ENCODE measurements at regions not wholly inside any gene's neighbourhood (a gene's known extent, or its start where the extent isn't known, plus 50 kb on each side); places are given as distances from the start of the nearest gene placed in this dataset.

DNA sequence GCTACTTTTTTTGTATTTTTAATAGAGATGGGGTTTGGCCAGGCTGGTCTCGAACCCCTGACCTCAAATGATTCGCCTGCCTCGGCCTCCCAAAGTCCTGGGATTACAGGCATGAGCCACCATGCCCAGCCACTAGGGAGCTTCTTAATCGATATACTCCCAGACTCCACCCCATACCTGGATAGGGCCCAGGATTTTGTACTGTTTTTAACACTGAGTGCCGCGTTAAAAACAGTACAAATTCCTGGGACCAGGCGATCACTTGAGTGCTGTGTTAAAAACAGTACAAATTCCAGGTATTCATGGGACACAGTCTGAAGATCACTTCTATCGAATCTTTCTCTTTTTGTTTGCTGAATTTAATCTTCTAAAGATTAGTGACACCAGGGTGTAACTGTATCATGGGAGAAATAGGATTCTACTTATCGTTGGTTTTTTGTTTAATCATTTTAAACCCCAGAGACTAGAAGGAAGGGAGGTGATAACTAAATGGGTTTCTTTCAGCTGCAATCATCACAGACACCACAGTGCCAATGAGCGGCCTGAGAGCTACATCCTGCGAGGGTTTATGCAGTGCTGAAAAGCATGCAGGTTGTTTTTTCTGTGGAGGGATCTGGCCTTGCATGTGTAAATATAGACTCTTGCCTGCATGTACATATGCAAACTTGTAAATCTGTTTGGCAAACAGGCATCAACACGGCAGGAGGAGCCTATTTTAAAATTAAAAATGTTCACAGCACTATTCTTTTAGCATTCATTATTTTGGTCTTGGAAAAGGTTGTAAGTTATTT, 303.8 kb upstream of the WWC1 start:
- WGBS, 2 experiments = 89% methylated on average over 11 to 12 of the region's 12 CpGs
- Histone ChIP-seq H3K36me3 (ENCODE audit: control insufficient read depth, insufficient read depth, low read length) (no peaks in the 10 kb centered on the region), H3K4me3 (ENCODE audit: insufficient read depth, low read depth, low read length) (no peak overlapping the region), H3K27me3 (ENCODE audit: control insufficient read depth, insufficient read depth, low read length, poor library complexity, severe bottlenecking) (no peaks in the 10 kb centered on the region), H3K27ac (ENCODE audit: insufficient read depth, low read depth, low read length, poor library complexity, severe bottlenecking) (no peak overlapping the region), H3K9me3 (ENCODE audit: control insufficient read depth, low read length) (no peaks in the 10 kb centered on the region), H3K4me1 (ENCODE audit: control insufficient read depth, insufficient read depth, low read length) (peaks cover 5% of the 10 kb centered on the region)

- H3K4me1 ChIP-seq (ENCODE audit: control insufficient read depth, insufficient read depth, low read length) = no peaks in the 10 kb centered on the region
- peaks cover 4% of the 10 kb centered on the region for H3K36me3 ChIP-seq (ENCODE audit: control insufficient read depth, insufficient read depth, low read length)
- no peaks in the 10 kb centered on the region for H3K27me3 ChIP-seq (ENCODE audit: control insufficient read depth, insufficient read depth, low read length, poor library complexity, severe bottlenecking)
- 94 to 96% methylated on average over 11 of the region's 11 CpGs for WGBS, 2 experiments
- H3K4me3 ChIP-seq (ENCODE audit: insufficient read depth, low read depth, low read length) = no peak overlapping the region
- H3K9me3 ChIP-seq (ENCODE audit: control insufficient read depth, low read length) = no peaks in the 10 kb centered on the region
- no peak overlapping the region for H3K27ac ChIP-seq (ENCODE audit: insufficient read depth, low read depth, low read length, poor library complexity, severe bottlenecking)
Observed at GRCh38 chr5:167992868-167993267, 298.6 kb upstream of the WWC1 start.

GRCh38 chr5:167993771-167994170, 297.7 kb upstream of the WWC1 start:
- H3K27me3 ChIP-seq (ENCODE audit: control insufficient read depth, insufficient read depth, low read length, poor library complexity, severe bottlenecking) = no peaks in the 10 kb centered on the region
- no peak overlapping the region for H3K27ac ChIP-seq (ENCODE audit: insufficient read depth, low read depth, low read length, poor library complexity, severe bottlenecking)
- H3K9me3 ChIP-seq (ENCODE audit: control insufficient read depth, low read length) = no peaks in the 10 kb centered on the region
- WGBS, 2 experiments = 86 to 87% methylated on average over 3 of the region's 3 CpGs
- no peaks in the 10 kb centered on the region for H3K4me1 ChIP-seq (ENCODE audit: control insufficient read depth, insufficient read depth, low read length)
- peaks cover 4% of the 10 kb centered on the region for H3K36me3 ChIP-seq (ENCODE audit: control insufficient read depth, insufficient read depth, low read length)
- no peak overlapping the region for H3K4me3 ChIP-seq (ENCODE audit: insufficient read depth, low read depth, low read length)

- no peak overlapping the region for H3K4me3 ChIP-seq (ENCODE audit: insufficient read depth, low read depth, low read length)
- 94 to 95% methylated on average over 11 of the region's 11 CpGs for WGBS, 2 experiments
- H3K9me3 ChIP-seq (ENCODE audit: control insufficient read depth, low read length) = no peaks in the 10 kb centered on the region
Observed at GRCh38 chr5:167995844-167996425, 295.5 kb upstream of the WWC1 start.

GRCh38 chr5:167998148-167998767, 293.2 kb upstream of the WWC1 start:
- Histone ChIP-seq H3K36me3 (ENCODE audit: control insufficient read depth, insufficient read depth, low read length) (peaks cover 4% of the 10 kb centered on the region), H3K27me3 (ENCODE audit: control insufficient read depth, insufficient read depth, low read length, poor library complexity, severe bottlenecking) (no peaks in the 10 kb centered on the region), H3K4me1 (ENCODE audit: control insufficient read depth, insufficient read depth, low read length) (no peaks in the 10 kb centered on the region), H3K4me3 (ENCODE audit: insufficient read depth, low read depth, low read length) (no peak overlapping the region), H3K27ac (ENCODE audit: insufficient read depth, low read depth, low read length, poor library complexity, severe bottlenecking) (no peak overlapping the region), H3K9me3 (ENCODE audit: control insufficient read depth, low read length) (no peaks in the 10 kb centered on the region)
- 91 to 92% methylated on average over 5 to 6 of the region's 6 CpGs for WGBS, 2 experiments

More at GRCh38 chr5:167995844-167996425, 295.5 kb upstream of the WWC1 start:
- Histone ChIP-seq H3K27me3 (ENCODE audit: control insufficient read depth, insufficient read depth, low read length, poor library complexity, severe bottlenecking) (no peaks in the 10 kb centered on the region), H3K27ac (ENCODE audit: insufficient read depth, low read depth, low read length, poor library complexity, severe bottlenecking) (no peak overlapping the region), H3K4me1 (ENCODE audit: control insufficient read depth, insufficient read depth, low read length) (no peaks in the 10 kb centered on the region), H3K36me3 (ENCODE audit: control insufficient read depth, insufficient read depth, low read length) (peaks cover 4% of the 10 kb centered on the region)

DNA sequence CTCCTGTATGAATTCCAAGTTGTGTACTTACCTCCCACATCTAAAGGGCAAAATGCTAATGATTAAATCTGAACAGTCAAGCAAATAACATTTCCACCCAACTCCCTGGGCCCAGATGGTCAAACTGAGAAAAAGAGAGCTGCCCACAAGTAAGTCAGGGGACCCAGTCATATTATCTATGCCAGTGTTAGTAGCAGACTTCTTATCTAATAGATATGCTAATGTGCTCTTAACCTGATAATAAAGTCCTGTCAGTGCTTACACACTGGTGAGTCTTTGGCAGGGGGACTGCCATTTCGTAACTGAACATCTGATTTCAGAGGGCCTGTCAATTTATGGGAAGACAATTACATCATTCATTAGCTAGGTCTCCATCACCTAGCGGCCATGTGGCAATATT, 292.3 kb upstream of the WWC1 start:
- Histone ChIP-seq H3K27ac (ENCODE audit: insufficient read depth, low read depth, low read length, poor library complexity, severe bottlenecking) (no peak overlapping the region), H3K27me3 (ENCODE audit: control insufficient read depth, insufficient read depth, low read length, poor library complexity, severe bottlenecking) (no peaks in the 10 kb centered on the region), H3K4me1 (ENCODE audit: control insufficient read depth, insufficient read depth, low read length) (no peaks in the 10 kb centered on the region), H3K4me3 (ENCODE audit: insufficient read depth, low read depth, low read length) (no peak overlapping the region), H3K9me3 (ENCODE audit: control insufficient read depth, low read length) (no peaks in the 10 kb centered on the region), H3K36me3 (ENCODE audit: control insufficient read depth, insufficient read depth, low read length) (peaks cover 4% of the 10 kb centered on the region)
- WGBS, 2 experiments = 97 to 98% methylated on average over 2 of the region's 2 CpGs

GRCh38 chr5:168001318-168001717, 290.1 kb upstream of the WWC1 start:
- Histone ChIP-seq H3K4me3 (ENCODE audit: insufficient read depth, low read depth, low read length) (no peak overlapping the region), H3K4me1 (ENCODE audit: control insufficient read depth, insufficient read depth, low read length) (no peaks in the 10 kb centered on the region), H3K27me3 (ENCODE audit: control insufficient read depth, insufficient read depth, low read length, poor library complexity, severe bottlenecking) (no peaks in the 10 kb centered on the region), H3K9me3 (ENCODE audit: control insufficient read depth, low read length) (no peaks in the 10 kb centered on the region), H3K36me3 (ENCODE audit: control insufficient read depth, insufficient read depth, low read length) (no peaks in the 10 kb centered on the region), H3K27ac (ENCODE audit: insufficient read depth, low read depth, low read length, poor library complexity, severe bottlenecking) (no peak overlapping the region)
- 92 to 100% methylated on average over 2 of the region's 2 CpGs for WGBS, 2 experiments

DNA sequence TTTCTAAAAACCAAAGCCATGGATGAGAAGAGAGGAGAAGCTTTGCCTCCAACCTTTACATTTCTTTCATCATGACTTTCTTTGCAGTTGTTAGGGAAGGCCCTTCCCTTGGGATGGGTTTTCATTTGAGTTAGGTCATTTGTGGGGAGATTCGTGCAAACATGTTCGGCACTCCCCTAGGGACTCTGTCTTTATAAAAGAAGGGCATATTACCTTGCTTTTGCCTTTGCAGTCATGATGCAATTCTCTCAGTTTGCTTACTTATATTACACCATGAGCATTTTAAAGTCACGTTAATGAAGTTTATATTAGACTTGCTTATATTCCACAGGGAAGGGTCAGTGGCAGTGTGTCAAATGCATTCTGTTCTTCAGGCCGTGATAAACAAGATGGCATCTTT, 289.3 kb upstream of the WWC1 start:
- H3K27ac ChIP-seq (ENCODE audit: insufficient read depth, low read depth, low read length, poor library complexity, severe bottlenecking) = no peak overlapping the region
- H3K9me3 ChIP-seq (ENCODE audit: control insufficient read depth, low read length) = no peaks in the 10 kb centered on the region
- no peaks in the 10 kb centered on the region for H3K4me1 ChIP-seq (ENCODE audit: control insufficient read depth, insufficient read depth, low read length)
- H3K36me3 ChIP-seq (ENCODE audit: control insufficient read depth, insufficient read depth, low read length) = no peaks in the 10 kb centered on the region
- WGBS, 2 experiments = 93 to 99% methylated on average over 4 of the region's 4 CpGs
- no peak overlapping the region for H3K4me3 ChIP-seq (ENCODE audit: insufficient read depth, low read depth, low read length)
- no peaks in the 10 kb centered on the region for H3K27me3 ChIP-seq (ENCODE audit: control insufficient read depth, insufficient read depth, low read length, poor library complexity, severe bottlenecking)

- Histone ChIP-seq H3K4me1 (ENCODE audit: control insufficient read depth, insufficient read depth, low read length) (no peaks in the 10 kb centered on the region), H3K27me3 (ENCODE audit: control insufficient read depth, insufficient read depth, low read length, poor library complexity, severe bottlenecking) (no peaks in the 10 kb centered on the region), H3K4me3 (ENCODE audit: insufficient read depth, low read depth, low read length) (no peak overlapping the region), H3K27ac (ENCODE audit: insufficient read depth, low read depth, low read length, poor library complexity, severe bottlenecking) (no peak overlapping the region), H3K36me3 (ENCODE audit: control insufficient read depth, insufficient read depth, low read length) (no peaks in the 10 kb centered on the region), H3K9me3 (ENCODE audit: control insufficient read depth, low read length) (no peaks in the 10 kb centered on the region)
- WGBS, 2 experiments = 88 to 91% methylated on average over 6 of the region's 6 CpGs
Observed at GRCh38 chr5:168005093-168005492, 286.4 kb upstream of the WWC1 start.

DNA sequence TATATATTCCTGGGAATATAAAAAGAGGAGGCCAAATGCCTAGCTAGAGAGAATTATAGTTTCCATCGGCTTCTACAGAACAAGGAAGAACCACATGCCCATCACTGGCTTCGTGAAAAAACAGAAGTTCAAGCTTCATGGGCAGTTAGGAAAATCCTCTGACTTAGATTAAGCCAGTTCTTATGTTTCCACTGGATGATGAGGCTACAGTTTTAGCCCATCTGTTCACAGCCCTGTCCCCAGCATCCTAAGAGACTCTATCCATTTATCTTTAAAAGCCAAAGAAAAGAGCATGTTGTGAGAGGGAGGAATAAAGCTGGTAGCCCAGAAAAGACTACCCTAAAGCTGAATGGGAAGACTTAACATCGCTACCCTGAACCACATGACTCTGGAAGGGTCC, 285.5 kb upstream of the WWC1 start:
- Histone ChIP-seq H3K4me1 (ENCODE audit: control insufficient read depth, insufficient read depth, low read length) (no peaks in the 10 kb centered on the region), H3K27ac (ENCODE audit: insufficient read depth, low read depth, low read length, poor library complexity, severe bottlenecking) (no peak overlapping the region), H3K27me3 (ENCODE audit: control insufficient read depth, insufficient read depth, low read length, poor library complexity, severe bottlenecking) (no peaks in the 10 kb centered on the region)

More for the DNA sequence above, 285.5 kb upstream of the WWC1 start:
- Histone ChIP-seq H3K9me3 (ENCODE audit: control insufficient read depth, low read length) (no peaks in the 10 kb centered on the region), H3K4me3 (ENCODE audit: insufficient read depth, low read depth, low read length) (no peak overlapping the region), H3K36me3 (ENCODE audit: control insufficient read depth, insufficient read depth, low read length) (no peaks in the 10 kb centered on the region)
- WGBS, 2 experiments = 95 to 96% methylated on average over 3 of the region's 3 CpGs

Measured in ectodermal cell (in vitro differentiated cells).